GM12878 (cell line): ENCODE measurements at regions not wholly inside any gene's neighbourhood (a gene's known extent, or its start where the extent isn't known, plus 50 kb on each side); places are given as distances from the start of the nearest gene placed in this dataset.

ENCODE experiments used
- ATAC-seq: fragments of 200-7000 bp; cut with Tn5 transposase; 3 replicates; pipeline ENCODE4 v1.9.1; 2020; ENCODE audit warnings: mild to moderate bottlenecking, moderate library complexity
- BruUV-seq: library from RNA; stranded (reverse); fragments of 400-500 nt; replicated peaks from 2 replicates; lab custom pipeline; 2021; lab: Mats Ljungman, UMichigan
- CTCF ChIA-PET: fragments of 300-600 bp; sonication (Branson Sonifier 250); formaldehyde crosslinking; extraction: SDS; loops from one replicate; lab custom pipeline; 2021; ENCODE audit warnings: inconsistent platforms; lab: Yijun Ruan, JAX
- POLR2A ChIA-PET: fragments of 350-600 bp; formaldehyde crosslinking; extraction: SDS; loops from one replicate; lab custom pipeline; 2021; ENCODE audit warnings: inconsistent platforms; lab: Charles Lee
- RAD21 ChIA-PET: fragments of 300-600 bp; sonication (Branson Sonifier 250); formaldehyde crosslinking; loops from one replicate; lab custom pipeline; 2023; ENCODE audit warnings: antibody characterized with exemption; ENCODE audit not compliant: unreplicated experiment; lab: Charles Lee
- SMC1A ChIA-PET: fragments of 300-600 bp; sonication (Branson Sonifier 250); formaldehyde crosslinking; loops from one replicate; lab custom pipeline; 2023; ENCODE audit not compliant: unreplicated experiment, uncharacterized antibody; lab: Charles Lee
- DNase-seq: peaks from one replicate; pipeline ENCODE4 v3.0.0-alpha.2; 2011; ENCODE audit warnings: low read depth, low spot score
- FAIRE-seq: peaks from 3 replicates; lab custom pipeline; 2011; peaks lifted over from hg19 to GRCh38; lab: Jason Lieb, UNC
- H2AFZ ChIP-seq: 2 replicates; pipeline ENCODE4 v1.6.0; 2011; ENCODE audit warnings: low read depth, low read length, control low read depth; ENCODE audit not compliant: control insufficient read depth
- H3K27ac ChIP-seq: 2 replicates; pipeline ENCODE4 v1.5.1; 2011; ENCODE audit warnings: control low read depth; ENCODE audit not compliant: control insufficient read depth, insufficient read depth
- H3K27me3 ChIP-seq, 2 experiments: replicated peaks in 1 of 2; 2 replicates each; pipeline versions ENCODE4 v1.6.0 to v1.6.1; 2011; ENCODE audit warnings: low read length in 1 of 2; ENCODE audit not compliant: control insufficient read depth in 2 of 2, insufficient read depth in 2 of 2
- H3K36me3 ChIP-seq, 2 experiments: 2 replicates each; pipeline ENCODE4 v1.5.1; 2011; ENCODE audit warnings: low read length in 1 of 2; ENCODE audit not compliant: control insufficient read depth in 2 of 2, insufficient read depth in 2 of 2
- H3K4me1 ChIP-seq: 2 replicates; pipeline ENCODE4 v1.6.1; 2011; ENCODE audit warnings: mild to moderate bottlenecking, low read length, moderate library complexity, mixed read lengths; ENCODE audit not compliant: control insufficient read depth, insufficient read depth
- H3K4me2 ChIP-seq: 2 replicates; pipeline ENCODE4 v1.6.0; 2011; ENCODE audit warnings: control low read depth; ENCODE audit not compliant: control insufficient read depth, insufficient read depth
- H3K4me3 ChIP-seq: fragments of 200-600 bp; sonication (generic); 2 replicates; pipeline ENCODE4 v1.5.1; 2016
- H3K79me2 ChIP-seq: 2 replicates; pipeline ENCODE4 v1.6.0; 2011; ENCODE audit warnings: low read length; ENCODE audit not compliant: control insufficient read depth, insufficient read depth
- H3K9ac ChIP-seq: 2 replicates; pipeline ENCODE4 v1.8.0; 2011; ENCODE audit warnings: low read length, control low read depth, mixed read lengths; ENCODE audit not compliant: control insufficient read depth, insufficient read depth
- H3K9me3 ChIP-seq: replicated peaks from 3 replicates; pipeline ENCODE4 v1.5.1; 2011; ENCODE audit warnings: mild to moderate bottlenecking, low read length; ENCODE audit not compliant: control insufficient read depth, insufficient read depth
- H4K20me1 ChIP-seq: 2 replicates; pipeline ENCODE4 v1.6.0; 2011; ENCODE audit not compliant: control insufficient read depth, insufficient read depth
- ATF3 ChIP-seq: IDR thresholded peaks from 2 replicates; pipeline ENCODE4 v1.6.1; 2011; ENCODE audit warnings: low read depth, mild to moderate bottlenecking, low read length, moderate library complexity, borderline replicate concordance; ENCODE audit errors: extremely low read depth
- EZH2 ChIP-seq: IDR thresholded peaks from 2 replicates; pipeline ENCODE4 v1.6.1; 2012; ENCODE audit warnings: low read depth, mild to moderate bottlenecking, control low read depth, inconsistent platforms, low read length, borderline replicate concordance; ENCODE audit not compliant: control insufficient read depth
- IKZF2 ChIP-seq, 2 experiments: fragments of 450-650 bp; IDR thresholded peaks; 2 replicates each; pipeline ENCODE4 v1.6.1; 2017; ENCODE audit warnings: mild to moderate bottlenecking in 2 of 2, moderate library complexity in 2 of 2
- NBN ChIP-seq: fragments of 450-650 bp; IDR thresholded peaks from 2 replicates; pipeline ENCODE4 v1.6.1; 2016
- NR2F1 ChIP-seq: fragments of 450-650 bp; conservative IDR thresholded peaks from 2 replicates; pipeline ENCODE4 v1.6.1; 2017; ENCODE audit warnings: mild to moderate bottlenecking
- PBX3 ChIP-seq: IDR thresholded peaks from 2 replicates; pipeline ENCODE4 v1.6.1; 2011; ENCODE audit warnings: mild to moderate bottlenecking, low read depth, low read length, moderate library complexity; ENCODE audit not compliant: insufficient replicate concordance
- PKNOX1 ChIP-seq: fragments of 450-650 bp; IDR thresholded peaks from 2 replicates; pipeline ENCODE4 v1.6.1; 2016; ENCODE audit warnings: mild to moderate bottlenecking
- PRDM15 ChIP-seq: fragments of 450-650 bp; formaldehyde crosslinking; IDR thresholded peaks from 2 replicates; pipeline ENCODE4 v1.4.0; 2020; ENCODE audit warnings: mild to moderate bottlenecking, moderate library complexity
- REST ChIP-seq: IDR thresholded peaks from 2 replicates; pipeline ENCODE4 v1.6.1; 2012; ENCODE audit warnings: mild to moderate bottlenecking, low read depth, low read length
- WGBS: methylation state at CpG from one replicate; pipeline ENCODE4 v1.1.6; 2016; ENCODE audit warnings: low lambda C conversion rate; ENCODE audit not compliant: insufficient replicate concordance, insufficient coverage; ENCODE audit errors: missing lambda C conversion rate; 5-methylcytosine and 5-hydroxymethylcytosine counted together
- in situ Hi-C: fragments of 300-500 bp; cut with MboI; formaldehyde crosslinking; loops from 9 replicates; pipeline ENCODE4 v1.14.3; 2018; ENCODE audit warnings: mixed read lengths
- intact Hi-C: fragments of 100-400 bp; cut with micrococcal nuclease; formaldehyde crosslinking; loops from one replicate; pipeline ENCODE4 v1.14.2; 2022; ENCODE audit not compliant: unreplicated experiment

GRCh38 chr21:19197950-19198349, 794.4 kb upstream of the TMPRSS15 start:
- BruUV-seq, result no TSS peak
- ChIA-PET CTCF (no interaction called here), POLR2A (no interaction called here)
- FAIRE-seq, result no peak
- intact Hi-C loops, result no loop called here
- Histone ChIP-seq H2AFZ (no peak overlapping the region), H3K27me3 (no peaks in the 10 kb centered on the region), H3K27ac (no peak overlapping the region), H4K20me1 (no peaks in the 10 kb centered on the region), H3K9me3 (no peaks in the 10 kb centered on the region), H3K36me3 (no peaks in the 10 kb centered on the region), H3K79me2 (no peaks in the 10 kb centered on the region), H3K4me2 (no peak overlapping the region)
- WGBS, result under 1% methylated on average over 4 of the region's 4 CpGs
- TF ChIP-seq NR2F1 (no peak), ATF3 (no peak), EZH2 (no peak), REST (no peak), PKNOX1 (no peak), NBN (no peak), IKZF2 (IDR thresholded peaks at IDR 0.05) (no peak), PRDM15 (CRISPR knock-in tag) (no peak), PBX3 (no peak)
- TF ChIP-seq, all 136 proteins: peak for 0
- DNase-seq (no peak), ATAC-seq (no peak)
- RAD21 ChIA-PET, result no interaction called here
- Histone ChIP-seq H3K4me3 (no peak overlapping the region), H3K9ac (no peak overlapping the region), H3K4me1 (no peaks in the 10 kb centered on the region)
- SMC1A ChIA-PET, result interaction anchor here (1.1 to 1.2 kb wide), 2 partner anchors 13 to 14 kb away, joined by 3 read pairs; no protein-coding TSS in a partner anchor
- in situ Hi-C loops, result no loop called here
